Endodermal cell (in vitro differentiated cells): ENCODE measurements at regions not wholly inside any gene's neighbourhood (a gene's known extent, or its start where the extent isn't known, plus 50 kb on each side); places are given as distances from the start of the nearest gene placed in this dataset.
A peak's percentile ranks its signal among the peaks of the same experiment; 100 is the strongest.

Experiments used
- DNase-seq: peaks from one replicate; pipeline ENCODE4 v3.0.0-alpha.2; 2017
- H3K27ac ChIP-seq: 2 replicates; pipeline ENCODE4 v1.5.1; 2013; ENCODE audit warnings: mild to moderate bottlenecking, low read depth, low read length, moderate library complexity
- H3K27me3 ChIP-seq: 2 replicates; pipeline ENCODE4 v1.6.1; 2013; ENCODE audit warnings: mild to moderate bottlenecking, low read length, moderate library complexity; ENCODE audit not compliant: insufficient read depth, control insufficient read depth, poor library complexity, severe bottlenecking
- H3K36me3 ChIP-seq: 2 replicates; pipeline ENCODE4 v1.7.0; 2013; ENCODE audit warnings: mild to moderate bottlenecking, low read length, moderate library complexity; ENCODE audit not compliant: control insufficient read depth, insufficient read depth
- H3K4me1 ChIP-seq: one replicate; pipeline ENCODE4 v1.7.0; 2013; ENCODE audit warnings: low read length; ENCODE audit not compliant: control insufficient read depth, insufficient read depth
- H3K4me3 ChIP-seq: 2 replicates; pipeline ENCODE4 v1.5.1; 2013; ENCODE audit warnings: mild to moderate bottlenecking, low read length, moderate library complexity
- H3K9ac ChIP-seq: 2 replicates; pipeline ENCODE4 v1.6.1; 2013; ENCODE audit warnings: mild to moderate bottlenecking, low read length, moderate library complexity; ENCODE audit not compliant: poor library complexity, severe bottlenecking; ENCODE audit errors: extremely low read depth
- H3K9me3 ChIP-seq: 2 replicates; pipeline ENCODE4 v1.6.1; 2013; ENCODE audit warnings: mild to moderate bottlenecking, low read length, moderate library complexity; ENCODE audit not compliant: control insufficient read depth
- H3K27ac Mint-ChIP-seq: 2 replicates; pipeline ENCODE4 v1.8.0; 2020; ENCODE audit warnings: mixed read lengths
- H3K27me3 Mint-ChIP-seq: 2 replicates; pipeline ENCODE4 v1.8.0; 2021; ENCODE audit warnings: mild to moderate bottlenecking, mixed read lengths; ENCODE audit not compliant: insufficient read depth
- H3K36me3 Mint-ChIP-seq: 2 replicates; pipeline ENCODE4 v1.8.0; 2020; ENCODE audit warnings: low read depth, mixed read lengths
- H3K4me1 Mint-ChIP-seq: 2 replicates; pipeline ENCODE4 v1.8.0; 2020; ENCODE audit warnings: mixed read lengths
- H3K4me3 Mint-ChIP-seq: 2 replicates; pipeline ENCODE4 v1.8.0; 2020; ENCODE audit warnings: mild to moderate bottlenecking, moderate library complexity, mixed read lengths
- H3K9me3 Mint-ChIP-seq: 2 replicates; pipeline ENCODE4 v1.8.0; 2020; ENCODE audit warnings: mild to moderate bottlenecking, mixed read lengths
- CTCF ChIP-seq: fragments of 200-600 bp; sonication (generic); conservative IDR thresholded peaks from 2 replicates; pipeline ENCODE4 v1.5.0; 2021; ENCODE audit warnings: antibody characterized with exemption, mild to moderate bottlenecking
- WGBS, 2 experiments: methylation state at CpG; one replicate each; pipeline versions ENCODE4 v1.1.5 to v1.1.7; 2013; ENCODE audit warnings: missing lambda C conversion rate in 2 of 2, mixed read lengths in 1 of 2; ENCODE audit not compliant: insufficient coverage in 1 of 2, insufficient read length in 1 of 2; 5-methylcytosine and 5-hydroxymethylcytosine counted together

DNA sequence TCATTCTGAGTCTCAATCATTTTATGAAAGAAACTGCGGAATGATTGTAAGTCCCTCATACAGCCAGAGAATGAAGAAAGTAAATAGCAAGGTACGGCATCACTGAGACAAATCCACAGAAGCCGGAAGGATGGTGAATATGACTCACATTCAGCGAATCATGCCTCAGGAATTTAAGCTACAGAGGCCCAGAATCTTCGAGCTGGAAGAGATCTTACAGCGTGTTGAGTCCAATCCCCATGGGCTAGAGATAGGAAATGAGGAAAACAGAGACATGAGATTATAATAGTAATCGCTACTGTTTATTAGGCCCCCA is 173.2 kb downstream of the KIF18A start:
- no peaks in the 10 kb centered on the region for H3K27me3 Mint-ChIP-seq
- H3K9me3 ChIP-seq: peaks cover 8% of the 10 kb centered on the region
- H3K36me3 Mint-ChIP-seq: no peaks in the 10 kb centered on the region
- DNase-seq: no peak
- 88 to 91% methylated on average over 5 to 7 of the region's 7 CpGs for WGBS, 2 experiments
- H3K4me1 ChIP-seq: no peaks in the 10 kb centered on the region
- H3K4me3 Mint-ChIP-seq: no peak overlapping the region
- no peak overlapping the region for H3K4me3 ChIP-seq
- TF ChIP-seq CTCF: no peak
- H3K27ac Mint-ChIP-seq: no peak overlapping the region
- no peak overlapping the region for H3K9ac ChIP-seq
- H3K36me3 ChIP-seq: no peaks in the 10 kb centered on the region
- H3K9me3 Mint-ChIP-seq: peaks cover 19% of the 10 kb centered on the region
- H3K27ac ChIP-seq: no peak overlapping the region
- H3K4me1 Mint-ChIP-seq: no peaks in the 10 kb centered on the region
- H3K27me3 ChIP-seq: no peaks in the 10 kb centered on the region

GRCh38 chr11:27933992-27934829 is 173.7 kb downstream of the KIF18A start:
- no peak for TF ChIP-seq CTCF
- no peaks in the 10 kb centered on the region for H3K4me1 ChIP-seq
- Mint-ChIP-seq H3K4me1 (no peaks in the 10 kb centered on the region), H3K9me3 (peaks cover 13% of the 10 kb centered on the region), H3K27me3 (no peaks in the 10 kb centered on the region), H3K4me3 (no peak overlapping the region), H3K27ac (no peak overlapping the region), H3K36me3 (no peaks in the 10 kb centered on the region)
- peak; percentile 80 for DNase-seq
- H3K36me3 ChIP-seq: no peaks in the 10 kb centered on the region
- H3K4me3 ChIP-seq: no peak overlapping the region
- H3K9ac ChIP-seq: no peak overlapping the region
- no peak overlapping the region for H3K27ac ChIP-seq
- 75 to 77% methylated on average over 11 to 13 of the region's 13 CpGs for WGBS, 2 experiments
- peaks cover 8% of the 10 kb centered on the region for H3K9me3 ChIP-seq
- H3K27me3 ChIP-seq: no peaks in the 10 kb centered on the region

DNA sequence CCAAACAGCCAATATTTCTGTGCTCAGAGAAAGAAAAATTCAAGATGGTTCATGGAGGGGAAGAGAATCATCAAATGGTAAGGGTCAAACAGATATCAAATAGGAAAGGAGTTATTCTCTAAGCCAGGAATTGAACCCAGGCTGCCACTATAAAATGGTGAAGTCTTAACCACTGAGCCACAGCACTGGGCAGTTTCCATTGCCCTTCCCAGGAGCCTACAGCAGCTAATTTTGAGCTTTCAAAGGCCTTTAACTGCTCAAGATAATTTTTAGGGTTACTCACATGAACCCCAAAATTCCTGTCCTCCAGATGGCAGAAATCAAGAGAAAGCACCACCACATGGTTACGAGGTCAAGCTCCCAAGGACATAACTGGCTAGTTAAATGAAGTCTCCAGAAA is 176.2 kb downstream of the KIF18A start:
- Mint-ChIP-seq H3K27ac (no peak overlapping the region), H3K27me3 (no peaks in the 10 kb centered on the region), H3K4me1 (no peaks in the 10 kb centered on the region), H3K4me3 (no peak overlapping the region), H3K9me3 (no peaks in the 10 kb centered on the region), H3K36me3 (no peaks in the 10 kb centered on the region)
- TF ChIP-seq CTCF: no peak
- H3K9me3 ChIP-seq: no peaks in the 10 kb centered on the region
- no peak for DNase-seq
- WGBS, 2 experiments: 89 to 90% methylated on average over 1 of the region's 1 CpG
- no peak overlapping the region for H3K9ac ChIP-seq
- no peak overlapping the region for H3K27ac ChIP-seq
- H3K4me1 ChIP-seq: no peaks in the 10 kb centered on the region
- no peak overlapping the region for H3K4me3 ChIP-seq
- H3K36me3 ChIP-seq: no peaks in the 10 kb centered on the region
- H3K27me3 ChIP-seq: no peaks in the 10 kb centered on the region
